GM12878 (cell line): ENCODE measurements at regions not wholly inside any gene's neighbourhood (a gene's known extent, or its start where the extent isn't known, plus 50 kb on each side); places are given as distances from the start of the nearest gene placed in this dataset.

Experiments used
- ATAC-seq: fragments of 200-7000 bp; cut with Tn5 transposase; 3 replicates; pipeline ENCODE4 v1.9.1; 2020; ENCODE audit warnings: mild to moderate bottlenecking, moderate library complexity
- BruUV-seq: library from RNA; stranded (reverse); fragments of 400-500 nt; replicated peaks from 2 replicates; lab custom pipeline; 2021; lab: Mats Ljungman, UMichigan
- CTCF ChIA-PET: fragments of 300-600 bp; sonication (Branson Sonifier 250); formaldehyde crosslinking; extraction: SDS; loops from one replicate; lab custom pipeline; 2021; ENCODE audit warnings: inconsistent platforms; lab: Yijun Ruan, JAX
- POLR2A ChIA-PET: fragments of 350-600 bp; formaldehyde crosslinking; extraction: SDS; loops from one replicate; lab custom pipeline; 2021; ENCODE audit warnings: inconsistent platforms; lab: Charles Lee
- RAD21 ChIA-PET: fragments of 300-600 bp; sonication (Branson Sonifier 250); formaldehyde crosslinking; loops from one replicate; lab custom pipeline; 2023; ENCODE audit warnings: antibody characterized with exemption; ENCODE audit not compliant: unreplicated experiment; lab: Charles Lee
- SMC1A ChIA-PET: fragments of 300-600 bp; sonication (Branson Sonifier 250); formaldehyde crosslinking; loops from one replicate; lab custom pipeline; 2023; ENCODE audit not compliant: unreplicated experiment, uncharacterized antibody; lab: Charles Lee
- DNase-seq: peaks from one replicate; pipeline ENCODE4 v3.0.0-alpha.2; 2011; ENCODE audit warnings: low read depth, low spot score
- FAIRE-seq: peaks from 3 replicates; lab custom pipeline; 2011; peaks lifted over from hg19 to GRCh38; lab: Jason Lieb, UNC
- H2AFZ ChIP-seq: 2 replicates; pipeline ENCODE4 v1.6.0; 2011; ENCODE audit warnings: low read depth, low read length, control low read depth; ENCODE audit not compliant: control insufficient read depth
- H3K27ac ChIP-seq: 2 replicates; pipeline ENCODE4 v1.5.1; 2011; ENCODE audit warnings: control low read depth; ENCODE audit not compliant: control insufficient read depth, insufficient read depth
- H3K27me3 ChIP-seq, 2 experiments: replicated peaks in 1 of 2; 2 replicates each; pipeline versions ENCODE4 v1.6.0 to v1.6.1; 2011; ENCODE audit warnings: low read length in 1 of 2; ENCODE audit not compliant: control insufficient read depth in 2 of 2, insufficient read depth in 2 of 2
- H3K36me3 ChIP-seq, 2 experiments: 2 replicates each; pipeline ENCODE4 v1.5.1; 2011; ENCODE audit warnings: low read length in 1 of 2; ENCODE audit not compliant: control insufficient read depth in 2 of 2, insufficient read depth in 2 of 2
- H3K4me1 ChIP-seq: 2 replicates; pipeline ENCODE4 v1.6.1; 2011; ENCODE audit warnings: mild to moderate bottlenecking, low read length, moderate library complexity, mixed read lengths; ENCODE audit not compliant: control insufficient read depth, insufficient read depth
- H3K4me2 ChIP-seq: 2 replicates; pipeline ENCODE4 v1.6.0; 2011; ENCODE audit warnings: control low read depth; ENCODE audit not compliant: control insufficient read depth, insufficient read depth
- H3K4me3 ChIP-seq: fragments of 200-600 bp; sonication (generic); 2 replicates; pipeline ENCODE4 v1.5.1; 2016
- H3K79me2 ChIP-seq: 2 replicates; pipeline ENCODE4 v1.6.0; 2011; ENCODE audit warnings: low read length; ENCODE audit not compliant: control insufficient read depth, insufficient read depth
- H3K9ac ChIP-seq: 2 replicates; pipeline ENCODE4 v1.8.0; 2011; ENCODE audit warnings: low read length, control low read depth, mixed read lengths; ENCODE audit not compliant: control insufficient read depth, insufficient read depth
- H3K9me3 ChIP-seq: replicated peaks from 3 replicates; pipeline ENCODE4 v1.5.1; 2011; ENCODE audit warnings: mild to moderate bottlenecking, low read length; ENCODE audit not compliant: control insufficient read depth, insufficient read depth
- H4K20me1 ChIP-seq: 2 replicates; pipeline ENCODE4 v1.6.0; 2011; ENCODE audit not compliant: control insufficient read depth, insufficient read depth
- ATF2 ChIP-seq: IDR thresholded peaks from 2 replicates; pipeline ENCODE4 v1.6.1; 2012; ENCODE audit warnings: low read length, inconsistent platforms
- BACH1 ChIP-seq: fragments of 450-650 bp; IDR thresholded peaks from 2 replicates; pipeline ENCODE4 v1.6.1; 2017; ENCODE audit warnings: mild to moderate bottlenecking, borderline replicate concordance
- BCLAF1 ChIP-seq: fragments of 450-650 bp; IDR thresholded peaks from 2 replicates; pipeline ENCODE4 v1.6.1; 2017; ENCODE audit warnings: antibody characterized with exemption, mild to moderate bottlenecking, moderate library complexity
- CHD4 ChIP-seq: fragments of 200-600 bp; sonication (generic); IDR thresholded peaks from 2 replicates; pipeline ENCODE4 v1.6.1; 2016; ENCODE audit warnings: mild to moderate bottlenecking
- CTCF ChIP-seq, 3 experiments: IDR thresholded peaks in 2 of 3; conservative IDR thresholded peaks in 1 of 3; 2 replicates each; pipeline ENCODE4 v1.5.1; 2011; ENCODE audit warnings: low read depth in 3 of 3, low read length in 3 of 3, mild to moderate bottlenecking in 3 of 3, control low read depth in 2 of 3, moderate library complexity in 2 of 3, inconsistent platforms in 1 of 3, mixed read lengths in 1 of 3; ENCODE audit not compliant: control insufficient read depth in 2 of 3, insufficient read depth in 1 of 3; ENCODE audit errors: extremely low read depth in 1 of 3
- DPF2 ChIP-seq: fragments of 450-650 bp; IDR thresholded peaks from 2 replicates; pipeline ENCODE4 v1.6.1; 2017; ENCODE audit warnings: mild to moderate bottlenecking
- EED ChIP-seq: sonication (generic); IDR thresholded peaks from 2 replicates; pipeline ENCODE4 v1.6.1; 2016; ENCODE audit warnings: antibody characterized with exemption, low read depth
- MEF2B ChIP-seq: fragments of 450-650 bp; IDR thresholded peaks from 2 replicates; pipeline ENCODE4 v1.6.1; 2018; ENCODE audit warnings: mild to moderate bottlenecking, moderate library complexity; ENCODE audit not compliant: partially characterized antibody, poor library complexity, severe bottlenecking
- NR2C2 ChIP-seq: IDR thresholded peaks from 2 replicates; pipeline ENCODE4 v1.6.1; 2011; ENCODE audit warnings: borderline replicate concordance, low read depth; ENCODE audit not compliant: control insufficient read depth, insufficient read length
- SMAD1 ChIP-seq: fragments of 450-650 bp; IDR thresholded peaks from 2 replicates; pipeline ENCODE4 v1.6.1; 2018; ENCODE audit warnings: mild to moderate bottlenecking, low read depth; ENCODE audit not compliant: partially characterized antibody
- SUZ12 ChIP-seq: fragments of 200-600 bp; sonication (generic); IDR thresholded peaks from one replicate; pipeline ENCODE4 v1.6.1; 2018; ENCODE audit warnings: antibody characterized with exemption, mild to moderate bottlenecking; ENCODE audit not compliant: unreplicated experiment
- TARDBP ChIP-seq: IDR thresholded peaks from 2 replicates; pipeline ENCODE4 v1.6.1; 2016; ENCODE audit warnings: borderline replicate concordance
- ZNF217 ChIP-seq: fragments of 450-650 bp; IDR thresholded peaks from 2 replicates; pipeline ENCODE4 v1.6.1; 2017; ENCODE audit warnings: antibody characterized with exemption, mild to moderate bottlenecking
- WGBS: methylation state at CpG from one replicate; pipeline ENCODE4 v1.1.6; 2016; ENCODE audit warnings: low lambda C conversion rate; ENCODE audit not compliant: insufficient replicate concordance, insufficient coverage; ENCODE audit errors: missing lambda C conversion rate; 5-methylcytosine and 5-hydroxymethylcytosine counted together
- in situ Hi-C: fragments of 300-500 bp; cut with MboI; formaldehyde crosslinking; loops from 9 replicates; pipeline ENCODE4 v1.14.3; 2018; ENCODE audit warnings: mixed read lengths
- intact Hi-C: fragments of 100-400 bp; cut with micrococcal nuclease; formaldehyde crosslinking; loops from one replicate; pipeline ENCODE4 v1.14.2; 2022; ENCODE audit not compliant: unreplicated experiment

- no peak for TF ChIP-seq NR2C2
- no peak for TF ChIP-seq DPF2
- no peak for TF ChIP-seq BCLAF1
- no peak for TF ChIP-seq SMAD1
- TF ChIP-seq EED = no peak
- no peak for TF ChIP-seq ATF2
These were observed 184.8 kb upstream of the CHL1 start (continued) for GRCh38 chr3:11734-12133.

- DNase-seq (no peak), FAIRE-seq (no peak), ATAC-seq (peak; percentile 50)
- Histone ChIP-seq H3K4me1 (no peaks in the 10 kb centered on the region), H3K36me3 (no peaks in the 10 kb centered on the region), H3K27ac (no peak overlapping the region), H4K20me1 (no peaks in the 10 kb centered on the region), H3K27me3 (no peaks in the 10 kb centered on the region), H3K9ac (no peak overlapping the region), H2AFZ (no peak overlapping the region), H3K4me2 (no peak overlapping the region), H3K79me2 (no peaks in the 10 kb centered on the region), H3K4me3 (no peak overlapping the region), H3K9me3 (no peaks in the 10 kb centered on the region)
- RAD21 ChIA-PET = interaction anchor here (1.0 kb wide), 1 partner anchor 340 kb away, joined by 3 read pairs; no protein-coding TSS in a partner anchor
- SMC1A ChIA-PET = interaction anchor here (1.2 kb wide), 1 partner anchor 339 kb away, joined by 6 read pairs; no protein-coding TSS in a partner anchor
- intact Hi-C loops (no loop called here), in situ Hi-C loops (no loop called here)
- POLR2A ChIA-PET = no interaction called here
- no TSS peak for BruUV-seq
- WGBS = 43% methylated on average over 3 of the region's 3 CpGs
- CTCF ChIA-PET = no interaction called here
- TF ChIP-seq BCLAF1 (no peak), MEF2B (no peak), CTCF (IDR thresholded peaks at IDR 0.05 in 2 of 3, conservative IDR thresholded peaks at IDR 0.05 in 1 of 3; ENCODE audit: control insufficient read depth in 2 of 3, extremely low read depth in 1 of 3, insufficient read depth in 1 of 3, low read depth in 3 of 3, low read length in 3 of 3) (no peak), ZNF217 (no peak), CHD4 (no peak), SUZ12 (no peak), TARDBP (no peak), BACH1 (no peak)
These were observed 181.9 kb upstream of the CHL1 start for GRCh38 chr3:14652-15051.
